GM12864 (cell line): ENCODE measurements at regions not wholly inside any gene's neighbourhood (a gene's known extent, or its start where the extent isn't known, plus 50 kb on each side); places are given as distances from the start of the nearest gene placed in this dataset.

Experiments used
- DNase-seq: peaks from one replicate; pipeline ENCODE4 v3.0.0-alpha.2; 2011; ENCODE audit warnings: low read depth
- H3K4me3 ChIP-seq: 2 replicates; pipeline ENCODE4 v1.5.1; 2011; ENCODE audit warnings: mild to moderate bottlenecking, low read depth, low read length, control low read depth
- TF ChIP-seq, protein P1 (sequence below): IDR thresholded peaks from 2 replicates; pipeline ENCODE4 v1.5.1; 2011; ENCODE audit warnings: low read depth, mild to moderate bottlenecking, moderate library complexity, low read length, control low read depth, inconsistent platforms; ENCODE audit errors: missing control alignments

GRCh38 chrX:38856670-38857265 is 55.5 kb downstream of the MID1IP1 start:
- TF ChIP-seq, protein P1, sequence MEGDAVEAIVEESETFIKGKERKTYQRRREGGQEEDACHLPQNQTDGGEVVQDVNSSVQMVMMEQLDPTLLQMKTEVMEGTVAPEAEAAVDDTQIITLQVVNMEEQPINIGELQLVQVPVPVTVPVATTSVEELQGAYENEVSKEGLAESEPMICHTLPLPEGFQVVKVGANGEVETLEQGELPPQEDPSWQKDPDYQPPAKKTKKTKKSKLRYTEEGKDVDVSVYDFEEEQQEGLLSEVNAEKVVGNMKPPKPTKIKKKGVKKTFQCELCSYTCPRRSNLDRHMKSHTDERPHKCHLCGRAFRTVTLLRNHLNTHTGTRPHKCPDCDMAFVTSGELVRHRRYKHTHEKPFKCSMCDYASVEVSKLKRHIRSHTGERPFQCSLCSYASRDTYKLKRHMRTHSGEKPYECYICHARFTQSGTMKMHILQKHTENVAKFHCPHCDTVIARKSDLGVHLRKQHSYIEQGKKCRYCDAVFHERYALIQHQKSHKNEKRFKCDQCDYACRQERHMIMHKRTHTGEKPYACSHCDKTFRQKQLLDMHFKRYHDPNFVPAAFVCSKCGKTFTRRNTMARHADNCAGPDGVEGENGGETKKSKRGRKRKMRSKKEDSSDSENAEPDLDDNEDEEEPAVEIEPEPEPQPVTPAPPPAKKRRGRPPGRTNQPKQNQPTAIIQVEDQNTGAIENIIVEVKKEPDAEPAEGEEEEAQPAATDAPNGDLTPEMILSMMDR: no peak
- no peak overlapping the region for H3K4me3 ChIP-seq
- no peak for DNase-seq

DNA sequence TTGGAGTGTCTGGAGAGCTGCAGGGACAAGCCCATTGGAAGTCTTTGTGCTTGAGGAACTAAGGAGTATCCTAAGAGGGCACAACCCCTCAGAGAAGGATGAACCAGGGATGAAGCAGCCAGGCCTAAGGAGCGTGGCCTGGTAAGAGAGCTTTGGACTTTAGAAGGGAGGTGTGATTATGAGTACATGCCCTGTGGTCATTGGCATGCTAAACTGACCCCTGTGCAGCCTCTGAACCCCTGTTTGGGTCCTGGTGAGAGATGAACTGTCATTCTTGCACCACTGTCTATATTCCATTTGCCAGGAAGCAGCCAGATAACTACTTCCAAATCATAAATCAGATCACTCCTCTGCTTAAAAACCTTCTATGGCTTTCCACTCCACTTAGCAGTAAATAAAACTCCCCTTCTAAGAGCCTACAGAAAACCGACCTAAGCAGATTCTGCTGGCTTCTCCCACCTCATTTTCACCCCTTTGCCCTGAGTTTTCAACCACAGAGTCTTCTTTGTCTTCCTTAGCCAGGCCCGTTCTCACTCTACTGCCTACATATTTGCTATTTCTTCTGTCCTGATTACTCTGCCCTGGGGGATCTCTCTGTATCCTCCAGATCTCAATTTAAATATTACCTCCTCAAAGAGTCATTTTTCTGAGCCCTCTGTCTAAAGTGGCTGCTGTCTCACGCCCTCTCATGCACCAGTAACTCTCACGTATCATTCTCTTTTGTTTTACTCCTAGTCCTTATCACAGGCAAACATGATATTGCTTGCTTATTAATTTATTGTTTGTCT is 56.7 kb downstream of the MID1IP1 start:
- DNase-seq: no peak

DNA sequence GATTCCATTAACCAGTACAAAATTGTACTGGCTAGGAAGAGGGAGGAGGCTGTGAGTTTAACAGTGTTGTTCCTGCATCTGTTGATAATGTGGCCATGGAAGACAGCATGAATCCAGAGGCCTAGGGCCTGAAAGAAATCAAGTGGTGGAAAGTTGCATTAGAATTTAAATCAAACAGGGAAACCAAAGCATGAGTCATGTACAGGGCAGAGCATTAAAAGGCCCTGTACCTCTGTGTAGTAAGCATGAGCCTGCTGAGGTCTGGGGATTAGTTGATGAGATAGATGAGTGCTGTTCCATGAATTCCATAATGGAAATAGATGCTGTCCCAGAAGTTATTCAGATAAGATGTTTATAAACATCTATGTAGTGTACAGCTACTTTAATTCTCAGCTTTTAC is 58.3 kb downstream of the MID1IP1 start:
- no peak for DNase-seq
- TF ChIP-seq, protein P1: no peak
- H3K4me3 ChIP-seq: no peak overlapping the region

More for the DNA sequence above, 56.7 kb downstream of the MID1IP1 start:
- no peak overlapping the region for H3K4me3 ChIP-seq
- TF ChIP-seq, protein P1: no peak

DNA sequence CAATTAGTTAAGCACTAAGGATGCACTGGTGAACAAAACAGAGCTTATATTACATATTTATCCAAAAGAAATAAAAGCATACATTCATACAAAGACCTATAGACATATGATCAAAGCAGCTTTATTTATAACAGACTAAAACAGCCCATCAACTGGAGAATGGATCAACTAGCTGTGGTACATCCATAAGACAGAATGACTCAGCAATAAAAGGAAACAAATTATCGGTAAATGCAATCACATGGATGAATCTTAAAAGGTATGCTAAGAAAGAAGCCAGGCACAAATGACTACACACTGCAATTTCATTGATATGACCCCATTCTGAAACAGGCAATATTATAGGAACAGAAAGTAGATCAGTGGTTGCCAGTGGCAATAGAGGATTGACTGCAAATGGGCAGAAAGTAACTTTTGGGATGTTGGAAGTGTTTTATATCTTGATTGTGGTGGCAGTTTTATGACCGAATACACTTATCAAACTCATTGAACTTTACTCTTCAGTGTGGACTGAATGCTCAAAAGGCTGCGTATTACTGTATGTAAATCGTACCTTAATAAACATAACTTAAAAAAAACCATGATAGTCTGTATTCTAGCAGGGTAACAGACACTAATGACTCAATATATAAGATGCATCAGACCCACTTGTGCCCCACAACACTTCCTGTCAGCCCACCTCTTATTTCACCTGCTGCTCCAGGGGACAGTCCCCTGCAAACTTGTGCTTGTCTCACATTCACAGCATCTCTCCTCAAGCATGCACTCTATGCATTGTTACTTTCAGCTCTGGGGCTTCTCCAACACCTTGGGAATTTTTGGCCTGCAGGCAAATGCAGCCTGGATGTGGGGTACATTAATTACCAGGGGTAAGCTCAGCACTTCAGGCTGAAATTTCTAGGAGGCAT is 59.1 kb downstream of the MID1IP1 start:
- TF ChIP-seq, protein P1: no peak
- H3K4me3 ChIP-seq: no peak overlapping the region
- no peak for DNase-seq

DNA sequence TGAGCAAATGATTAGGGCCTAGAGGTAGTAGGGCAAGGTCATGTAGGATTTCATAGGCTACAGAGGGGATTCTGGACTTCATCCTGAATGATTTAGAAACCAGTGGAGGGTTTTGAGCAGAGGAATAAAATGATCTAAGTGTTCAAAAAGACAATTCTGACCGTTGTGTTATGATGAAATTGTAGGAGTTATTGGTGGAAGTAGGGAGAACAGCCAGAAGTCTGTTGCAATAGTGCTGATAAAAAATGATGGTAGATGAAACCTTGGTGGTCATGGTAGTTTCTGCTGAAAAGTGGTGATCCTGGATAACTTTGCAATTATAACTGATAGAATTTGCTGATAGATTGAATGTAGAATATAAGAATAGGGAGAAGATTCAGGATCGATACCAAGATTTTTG is 60.2 kb downstream of the MID1IP1 start:
- H3K4me3 ChIP-seq: no peak overlapping the region
- TF ChIP-seq, protein P1: no peak
- DNase-seq: no peak

GRCh38 chrX:38862100-38862499 is 60.8 kb downstream of the MID1IP1 start:
- TF ChIP-seq, protein P1: no peak
- no peak for DNase-seq
- no peak overlapping the region for H3K4me3 ChIP-seq
